WTC11 (cell line): ENCODE measurements at regions not wholly inside any gene's neighbourhood (a gene's known extent, or its start where the extent isn't known, plus 50 kb on each side); places are given as distances from the start of the nearest gene placed in this dataset.
A peak's percentile ranks its signal among the peaks of the same experiment; 100 is the strongest.

Source experiments
- ATAC-seq: fragments of 200-7000 bp; cut with Tn5 transposase; 2 replicates; pipeline ENCODE4 v1.10.0; 2021; ENCODE audit warnings: mild to moderate bottlenecking, moderate library complexity
- CTCF ChIA-PET: fragments of 300-600 bp; sonication (Branson Sonifier 250); formaldehyde crosslinking; loops from one replicate; lab custom pipeline; 2021; ENCODE audit warnings: antibody characterized with exemption; lab: Charles Lee
- POLR2A ChIA-PET: fragments of 350-600 bp; sonication (Branson Sonifier 250); formaldehyde crosslinking; loops from one replicate; lab custom pipeline; 2021; ENCODE audit warnings: antibody characterized with exemption; lab: Charles Lee
- DNase-seq: peaks from one replicate; pipeline ENCODE4 v3.0.0; 2021; ENCODE audit warnings: low spot score
- H3K27ac Mint-ChIP-seq: 2 replicates; pipeline ENCODE4 v1.8.0; 2021; ENCODE audit warnings: mixed read lengths
- H3K27me3 Mint-ChIP-seq: 2 replicates; pipeline ENCODE4 v1.8.0; 2021; ENCODE audit warnings: low read depth, mild to moderate bottlenecking, moderate library complexity, mixed read lengths
- H3K36me3 Mint-ChIP-seq: 2 replicates; pipeline ENCODE4 v1.8.0; 2021; ENCODE audit warnings: mixed read lengths
- H3K4me1 Mint-ChIP-seq: 2 replicates; pipeline ENCODE4 v1.8.0; 2022; ENCODE audit warnings: mixed read lengths
- H3K4me3 Mint-ChIP-seq: 2 replicates; pipeline ENCODE4 v1.8.0; 2021; ENCODE audit warnings: mild to moderate bottlenecking, moderate library complexity, mixed read lengths
- H3K9me3 Mint-ChIP-seq: 2 replicates; pipeline ENCODE4 v1.8.0; 2021; ENCODE audit warnings: mixed read lengths
- CREB1 ChIP-seq: sonication (generic); formaldehyde crosslinking; IDR thresholded peaks from 2 replicates; pipeline ENCODE4 v1.8.0; 2023; ENCODE audit warnings: mild to moderate bottlenecking, missing genetic modification reagents
- EMX1 ChIP-seq: fragments of 250-450 bp; sonication (Bioruptor Pico); IDR thresholded peaks from 2 replicates; pipeline ENCODE4 v1.8.0; 2021; ENCODE audit warnings: mild to moderate bottlenecking
- ETV6 ChIP-seq: sonication (generic); formaldehyde crosslinking; IDR thresholded peaks from 2 replicates; pipeline ENCODE4 v1.8.1; 2022; ENCODE audit warnings: mild to moderate bottlenecking, missing genetic modification reagents
- FOXP1 ChIP-seq: sonication (generic); formaldehyde crosslinking; IDR thresholded peaks from 2 replicates; pipeline ENCODE4 v1.8.0; 2022; ENCODE audit warnings: missing genetic modification reagents, mild to moderate bottlenecking, moderate library complexity, borderline replicate concordance
- GABPB1 ChIP-seq: sonication (generic); formaldehyde crosslinking; IDR thresholded peaks from 2 replicates; pipeline ENCODE4 v1.8.1; 2023; ENCODE audit warnings: mild to moderate bottlenecking, missing genetic modification reagents
- GTF2I ChIP-seq: fragments of 250-450 bp; sonication (Bioruptor Pico); conservative IDR thresholded peaks from 2 replicates; pipeline ENCODE4 v1.4.0; 2021; ENCODE audit warnings: mild to moderate bottlenecking
- IRF2 ChIP-seq: sonication (generic); formaldehyde crosslinking; IDR thresholded peaks from 2 replicates; pipeline ENCODE4 v1.8.0; 2022; ENCODE audit warnings: low read depth, missing genetic modification reagents, borderline replicate concordance
- NFE2L1 ChIP-seq: sonication (generic); formaldehyde crosslinking; IDR thresholded peaks from 2 replicates; pipeline ENCODE4 v1.8.1; 2023; ENCODE audit warnings: missing genetic modification reagents
- NR1H2 ChIP-seq: sonication (generic); formaldehyde crosslinking; IDR thresholded peaks from 2 replicates; pipeline ENCODE4 v1.9.0; 2021; ENCODE audit warnings: mild to moderate bottlenecking, moderate library complexity, missing genetic modification reagents
- RORB ChIP-seq: fragments of 250-450 bp; sonication (Bioruptor Pico); IDR thresholded peaks from 2 replicates; pipeline ENCODE4 v1.9.0; 2021; ENCODE audit warnings: mild to moderate bottlenecking
- SOX15 ChIP-seq: fragments of 250-450 bp; sonication (Bioruptor Pico); IDR thresholded peaks from 2 replicates; pipeline ENCODE4 v1.9.0; 2021; ENCODE audit warnings: mild to moderate bottlenecking
- SP1 ChIP-seq: sonication (generic); formaldehyde crosslinking; conservative IDR thresholded peaks from 2 replicates; pipeline ENCODE4 v1.8.1; 2022; ENCODE audit warnings: missing genetic modification reagents
- ZNF219 ChIP-seq: sonication (generic); formaldehyde crosslinking; IDR thresholded peaks from 2 replicates; pipeline ENCODE4 v1.8.0; 2023; ENCODE audit warnings: missing genetic modification reagents, mild to moderate bottlenecking, borderline replicate concordance
- TF ChIP-seq, protein P1 (sequence below): fragments of 200-600 bp; IDR thresholded peaks from 2 replicates; pipeline ENCODE4 v1.8.0; 2022; ENCODE audit warnings: antibody characterized with exemption
- TF ChIP-seq, protein P2 (sequence below): sonication (generic); formaldehyde crosslinking; IDR thresholded peaks from 2 replicates; pipeline ENCODE4 v1.8.1; 2022; ENCODE audit warnings: mild to moderate bottlenecking, missing genetic modification reagents, moderate library complexity, borderline replicate concordance
- TF ChIP-seq, protein P3 (sequence below): sonication (generic); formaldehyde crosslinking; IDR thresholded peaks from 2 replicates; pipeline ENCODE4 v1.8.1; 2022; ENCODE audit warnings: low read depth, mild to moderate bottlenecking, moderate library complexity, missing genetic modification reagents, borderline replicate concordance
- TF ChIP-seq, protein P4 (sequence below): sonication (generic); formaldehyde crosslinking; IDR thresholded peaks from 2 replicates; pipeline ENCODE4 v1.8.1; 2022; ENCODE audit warnings: missing genetic modification reagents, borderline replicate concordance
- TF ChIP-seq, protein P5 (sequence below): sonication (generic); formaldehyde crosslinking; IDR thresholded peaks from 2 replicates; pipeline ENCODE4 v1.8.0; 2022; ENCODE audit warnings: mild to moderate bottlenecking, missing genetic modification reagents
- TF ChIP-seq, protein P6 (sequence below): sonication (generic); formaldehyde crosslinking; IDR thresholded peaks from 2 replicates; pipeline ENCODE4 v1.8.1; 2023; ENCODE audit warnings: mild to moderate bottlenecking, moderate library complexity, missing genetic modification reagents
- TF ChIP-seq, protein P7 (sequence below): sonication (generic); formaldehyde crosslinking; conservative IDR thresholded peaks from 2 replicates; pipeline ENCODE4 v1.8.1; 2022; ENCODE audit warnings: mild to moderate bottlenecking, missing genetic modification reagents

DNA sequence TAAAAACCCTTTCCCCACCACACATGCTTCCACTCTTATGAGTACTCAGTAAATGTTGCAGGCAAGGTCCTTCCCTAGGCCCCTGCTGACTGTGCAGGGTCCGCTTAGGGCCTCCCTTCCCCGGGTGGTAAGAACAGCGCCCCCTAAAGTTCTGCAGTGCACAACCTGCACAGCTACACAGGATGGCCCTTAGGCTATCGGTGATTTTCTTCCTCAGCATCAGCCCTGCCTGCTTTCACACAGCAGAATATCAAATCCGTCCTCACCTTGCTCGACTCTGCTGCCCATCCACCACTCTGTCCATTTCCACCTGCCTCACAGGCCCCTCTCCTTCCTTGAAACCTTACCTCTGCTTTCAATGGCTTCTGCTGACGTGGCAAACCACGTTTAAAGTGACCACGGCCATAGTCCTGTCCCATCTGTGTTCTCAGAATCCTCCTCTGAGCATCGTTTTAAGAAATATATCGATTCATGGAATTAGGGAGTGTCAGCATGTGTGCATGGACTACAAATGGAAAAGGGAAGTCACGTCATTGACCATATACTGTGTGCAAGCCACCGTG is 51.4 kb upstream of the TMEM132E start:
- TF ChIP-seq NFE2L1 (CRISPR knock-in tag), result no peak
- TF ChIP-seq, protein P1, sequence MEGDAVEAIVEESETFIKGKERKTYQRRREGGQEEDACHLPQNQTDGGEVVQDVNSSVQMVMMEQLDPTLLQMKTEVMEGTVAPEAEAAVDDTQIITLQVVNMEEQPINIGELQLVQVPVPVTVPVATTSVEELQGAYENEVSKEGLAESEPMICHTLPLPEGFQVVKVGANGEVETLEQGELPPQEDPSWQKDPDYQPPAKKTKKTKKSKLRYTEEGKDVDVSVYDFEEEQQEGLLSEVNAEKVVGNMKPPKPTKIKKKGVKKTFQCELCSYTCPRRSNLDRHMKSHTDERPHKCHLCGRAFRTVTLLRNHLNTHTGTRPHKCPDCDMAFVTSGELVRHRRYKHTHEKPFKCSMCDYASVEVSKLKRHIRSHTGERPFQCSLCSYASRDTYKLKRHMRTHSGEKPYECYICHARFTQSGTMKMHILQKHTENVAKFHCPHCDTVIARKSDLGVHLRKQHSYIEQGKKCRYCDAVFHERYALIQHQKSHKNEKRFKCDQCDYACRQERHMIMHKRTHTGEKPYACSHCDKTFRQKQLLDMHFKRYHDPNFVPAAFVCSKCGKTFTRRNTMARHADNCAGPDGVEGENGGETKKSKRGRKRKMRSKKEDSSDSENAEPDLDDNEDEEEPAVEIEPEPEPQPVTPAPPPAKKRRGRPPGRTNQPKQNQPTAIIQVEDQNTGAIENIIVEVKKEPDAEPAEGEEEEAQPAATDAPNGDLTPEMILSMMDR, result peak; percentile 82
- TF ChIP-seq, protein P2, sequence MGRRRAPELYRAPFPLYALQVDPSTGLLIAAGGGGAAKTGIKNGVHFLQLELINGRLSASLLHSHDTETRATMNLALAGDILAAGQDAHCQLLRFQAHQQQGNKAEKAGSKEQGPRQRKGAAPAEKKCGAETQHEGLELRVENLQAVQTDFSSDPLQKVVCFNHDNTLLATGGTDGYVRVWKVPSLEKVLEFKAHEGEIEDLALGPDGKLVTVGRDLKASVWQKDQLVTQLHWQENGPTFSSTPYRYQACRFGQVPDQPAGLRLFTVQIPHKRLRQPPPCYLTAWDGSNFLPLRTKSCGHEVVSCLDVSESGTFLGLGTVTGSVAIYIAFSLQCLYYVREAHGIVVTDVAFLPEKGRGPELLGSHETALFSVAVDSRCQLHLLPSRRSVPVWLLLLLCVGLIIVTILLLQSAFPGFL (CRISPR knock-in tag), result no peak
- DNase-seq (peak; percentile 61), ATAC-seq (peak; percentile 94)
- ChIA-PET POLR2A (no interaction called here), CTCF (interaction anchor here (0.6 to 5.3 kb wide), 27 partner anchors 9 to 447 kb away, joined by 3 to 37 read pairs (median 4); no protein-coding TSS in a partner anchor)
- Mint-ChIP-seq H3K9me3 (no peaks in the 10 kb centered on the region), H3K27ac (no peak overlapping the region), H3K4me1 (peaks cover 16% of the 10 kb centered on the region), H3K27me3 (no peaks in the 10 kb centered on the region; the same call in none of the 2 replicates), H3K4me3 (no peak overlapping the region), H3K36me3 (no peaks in the 10 kb centered on the region)

DNA sequence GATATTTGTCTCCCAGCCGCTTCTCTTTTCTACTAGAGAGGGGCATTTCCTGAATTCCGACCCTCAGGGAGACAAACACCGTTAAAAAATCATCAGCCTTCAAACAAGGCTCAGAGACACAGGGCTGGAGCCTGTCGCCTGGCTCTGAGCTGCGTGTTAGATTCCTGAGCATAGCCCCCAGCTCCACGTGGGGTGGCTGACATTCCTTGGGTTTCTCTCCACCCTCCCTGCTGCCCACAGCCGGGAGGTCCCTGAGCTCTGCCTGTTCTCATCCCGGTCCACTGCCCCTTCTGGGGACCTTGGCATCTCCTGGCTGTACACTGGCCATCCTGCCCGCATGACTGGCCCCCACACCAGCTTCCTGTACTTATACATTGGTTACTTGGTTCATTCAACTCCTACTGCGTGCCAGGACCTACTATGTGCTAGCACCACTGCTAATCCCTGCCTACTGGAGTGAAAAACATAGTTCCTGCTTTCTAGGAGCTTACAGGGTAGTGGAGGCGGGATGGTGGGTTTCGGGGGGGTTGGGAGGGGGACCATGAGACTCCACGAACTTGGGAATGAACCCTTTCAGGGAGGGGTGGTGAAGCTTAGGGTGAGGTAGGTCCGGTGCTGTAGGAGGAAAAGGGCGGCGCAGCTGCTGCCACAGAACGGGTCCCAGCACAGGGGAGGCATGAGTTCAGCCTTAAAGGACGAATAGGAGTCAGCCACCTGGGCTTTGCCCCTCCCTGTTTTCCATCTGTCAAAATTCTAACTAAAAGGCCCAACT is 52.1 kb upstream of the TMEM132E start:
- peaks cover 16% of the 10 kb centered on the region for H3K4me1 Mint-ChIP-seq
- ChIA-PET CTCF (interaction anchor here (0.6 to 5.3 kb wide), 26 partner anchors 8 to 447 kb away, joined by 3 to 37 read pairs (median 4); no protein-coding TSS in a partner anchor), POLR2A (interaction anchor here (0.9 kb wide), 1 partner anchor 453 kb away, joined by 3 read pairs; no protein-coding TSS in a partner anchor)
- ATAC-seq, result peak; percentile 47
- no peak for DNase-seq
- no peaks in the 10 kb centered on the region for H3K36me3 Mint-ChIP-seq
- H3K4me3 Mint-ChIP-seq, result no peak overlapping the region
- no peaks in the 10 kb centered on the region; the same call in 1 of the 2 replicates for H3K27me3 Mint-ChIP-seq
- H3K9me3 Mint-ChIP-seq, result no peaks in the 10 kb centered on the region
- TF ChIP-seq GABPB1 (CRISPR knock-in tag), result no peak
- TF ChIP-seq, protein P3, sequence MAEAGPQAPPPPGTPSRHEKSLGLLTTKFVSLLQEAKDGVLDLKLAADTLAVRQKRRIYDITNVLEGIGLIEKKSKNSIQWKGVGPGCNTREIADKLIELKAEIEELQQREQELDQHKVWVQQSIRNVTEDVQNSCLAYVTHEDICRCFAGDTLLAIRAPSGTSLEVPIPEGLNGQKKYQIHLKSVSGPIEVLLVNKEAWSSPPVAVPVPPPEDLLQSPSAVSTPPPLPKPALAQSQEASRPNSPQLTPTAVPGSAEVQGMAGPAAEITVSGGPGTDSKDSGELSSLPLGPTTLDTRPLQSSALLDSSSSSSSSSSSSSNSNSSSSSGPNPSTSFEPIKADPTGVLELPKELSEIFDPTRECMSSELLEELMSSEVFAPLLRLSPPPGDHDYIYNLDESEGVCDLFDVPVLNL (CRISPR knock-in tag), result no peak
- no peak for TF ChIP-seq EMX1 (CRISPR knock-in tag)
- no peak for TF ChIP-seq SP1 (CRISPR knock-in tag)
- no peak for TF ChIP-seq ETV6 (CRISPR knock-in tag)
- TF ChIP-seq GTF2I (CRISPR knock-in tag), result no peak
- TF ChIP-seq, protein P4, sequence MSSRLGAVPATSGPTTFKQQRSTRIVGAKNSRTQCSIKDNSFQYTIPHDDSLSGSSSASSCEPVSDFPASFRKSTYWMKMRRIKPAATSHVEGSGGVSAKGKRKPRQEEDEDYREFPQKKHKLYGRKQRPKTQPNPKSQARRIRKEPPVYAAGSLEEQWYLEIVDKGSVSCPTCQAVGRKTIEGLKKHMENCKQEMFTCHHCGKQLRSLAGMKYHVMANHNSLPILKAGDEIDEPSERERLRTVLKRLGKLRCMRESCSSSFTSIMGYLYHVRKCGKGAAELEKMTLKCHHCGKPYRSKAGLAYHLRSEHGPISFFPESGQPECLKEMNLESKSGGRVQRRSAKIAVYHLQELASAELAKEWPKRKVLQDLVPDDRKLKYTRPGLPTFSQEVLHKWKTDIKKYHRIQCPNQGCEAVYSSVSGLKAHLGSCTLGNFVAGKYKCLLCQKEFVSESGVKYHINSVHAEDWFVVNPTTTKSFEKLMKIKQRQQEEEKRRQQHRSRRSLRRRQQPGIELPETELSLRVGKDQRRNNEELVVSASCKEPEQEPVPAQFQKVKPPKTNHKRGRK (CRISPR knock-in tag), result no peak
- no peak for TF ChIP-seq SOX15 (CRISPR knock-in tag)
- no peak for TF ChIP-seq FOXP1
- H3K27ac Mint-ChIP-seq, result no peak overlapping the region

DNA sequence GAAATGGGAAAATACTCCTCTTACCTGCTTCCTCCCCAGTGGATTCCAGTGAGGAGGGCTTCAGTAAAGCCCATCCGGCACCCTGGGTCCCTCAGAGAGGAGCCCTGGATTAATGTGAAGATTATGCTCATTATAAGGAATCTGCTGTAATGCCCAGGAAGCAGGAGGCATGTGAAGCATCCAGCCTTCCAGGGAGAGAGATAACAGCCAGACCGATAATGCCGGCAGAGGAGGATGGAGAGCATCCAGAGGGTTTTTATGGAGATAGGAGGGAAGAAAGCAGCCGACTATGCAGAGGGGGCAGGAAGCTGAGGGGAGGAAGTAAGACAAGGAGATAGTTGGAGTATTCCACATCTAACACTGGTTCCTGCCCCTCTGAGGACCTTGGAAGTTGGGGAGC is 53.7 kb upstream of the TMEM132E start:
- DNase-seq, result no peak
- Mint-ChIP-seq H3K4me3 (no peak overlapping the region), H3K27me3 (no peaks in the 10 kb centered on the region; the same call in 1 of the 2 replicates), H3K9me3 (no peaks in the 10 kb centered on the region), H3K36me3 (no peaks in the 10 kb centered on the region), H3K4me1 (peaks cover 9% of the 10 kb centered on the region), H3K27ac (no peak overlapping the region)
- POLR2A ChIA-PET, result no interaction called here
- ATAC-seq, result no peak
- CTCF ChIA-PET, result interaction anchor here (0.9 to 5.3 kb wide), 3 partner anchors 17 to 81 kb away, joined by 3 to 37 read pairs (median 23); no protein-coding TSS in a partner anchor
- TF ChIP-seq IRF2 (CRISPR knock-in tag) (no peak), CREB1 (no peak), SP1 (CRISPR knock-in tag) (no peak), NR1H2 (no peak), ZNF219 (no peak), RORB (CRISPR knock-in tag) (no peak)
- TF ChIP-seq, protein P5, sequence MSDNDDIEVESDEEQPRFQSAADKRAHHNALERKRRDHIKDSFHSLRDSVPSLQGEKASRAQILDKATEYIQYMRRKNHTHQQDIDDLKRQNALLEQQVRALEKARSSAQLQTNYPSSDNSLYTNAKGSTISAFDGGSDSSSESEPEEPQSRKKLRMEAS, result no peak
- TF ChIP-seq, protein P6, sequence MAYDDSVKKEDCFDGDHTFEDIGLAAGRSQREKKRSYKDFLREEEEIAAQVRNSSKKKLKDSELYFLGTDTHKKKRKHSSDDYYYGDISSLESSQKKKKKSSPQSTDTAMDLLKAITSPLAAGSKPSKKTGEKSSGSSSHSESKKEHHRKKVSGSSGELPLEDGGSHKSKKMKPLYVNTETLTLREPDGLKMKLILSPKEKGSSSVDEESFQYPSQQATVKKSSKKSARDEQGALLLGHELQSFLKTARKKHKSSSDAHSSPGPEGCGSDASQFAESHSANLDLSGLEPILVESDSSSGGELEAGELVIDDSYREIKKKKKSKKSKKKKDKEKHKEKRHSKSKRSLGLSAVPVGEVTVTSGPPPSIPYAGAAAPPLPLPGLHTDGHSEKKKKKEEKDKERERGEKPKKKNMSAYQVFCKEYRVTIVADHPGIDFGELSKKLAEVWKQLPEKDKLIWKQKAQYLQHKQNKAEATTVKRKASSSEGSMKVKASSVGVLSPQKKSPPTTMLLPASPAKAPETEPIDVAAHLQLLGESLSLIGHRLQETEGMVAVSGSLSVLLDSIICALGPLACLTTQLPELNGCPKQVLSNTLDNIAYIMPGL (CRISPR knock-in tag), result no peak
- TF ChIP-seq, protein P7, sequence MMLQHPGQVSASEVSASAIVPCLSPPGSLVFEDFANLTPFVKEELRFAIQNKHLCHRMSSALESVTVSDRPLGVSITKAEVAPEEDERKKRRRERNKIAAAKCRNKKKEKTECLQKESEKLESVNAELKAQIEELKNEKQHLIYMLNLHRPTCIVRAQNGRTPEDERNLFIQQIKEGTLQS, result no peak
